Right lobe of liver (tissue), 6 donors: ENCODE measurements at regions not wholly inside any gene's neighbourhood (a gene's known extent, or its start where the extent isn't known, plus 50 kb on each side); places are given as distances from the start of the nearest gene placed in this dataset.
"Not testable (repeated sequence)": the region's sequence is repeated elsewhere in the genome, so short reads cannot be mapped to it uniquely, and the experiment has no call there.

Experiments used
- ATAC-seq, 4 donors: fragments of 200-7000 bp; cut with Tn5 transposase; one replicate each; pipeline ENCODE4 v1.9.1; 2020; ENCODE audit warnings: mild to moderate bottlenecking in 4 of 4, moderate library complexity in 4 of 4
- DNase-seq, 3 donors: peaks; one replicate each; pipeline ENCODE4 v3.0.0-alpha.2; 2020
- H3K27ac ChIP-seq, 3 donors: fragments of 200-600 bp; one replicate each; pipeline ENCODE4 v1.8.0; 2022
- H3K27me3 ChIP-seq, 2 donors: fragments of 200-600 bp; one replicate each; pipeline ENCODE4 v1.8.0; 2022
- H3K36me3 ChIP-seq, 4 donors: fragments of 200-600 bp; sonication (generic) in 1 of 4; one replicate each; pipeline versions ENCODE4 v1.5.1 to v1.8.0; 2017 to 2022; ENCODE audit warnings: control low read depth in 1 of 4
- H3K4me1 ChIP-seq, 4 donors: fragments of 200-600 bp; sonication (generic) in 1 of 4; one replicate each; pipeline versions ENCODE4 v1.5.1 to v1.8.0; 2017 to 2022; ENCODE audit warnings: control low read depth in 1 of 4
- H3K4me3 ChIP-seq, 3 donors: fragments of 200-600 bp; one replicate each; pipeline ENCODE4 v1.8.0; 2022
- H3K9me3 ChIP-seq, 4 donors: fragments of 200-600 bp; sonication (generic) in 1 of 4; one replicate each; pipeline versions ENCODE4 v1.5.1 to v1.8.0; 2017 to 2022; ENCODE audit warnings: control low read depth in 1 of 4
- CTCF ChIP-seq, 4 donors: fragments of 200-600 bp in 3 of 4; fragments of 450-650 bp in 1 of 4; IDR thresholded peaks; one replicate each; pipeline versions ENCODE4 v1.5.1 to v1.8.0; 2016 to 2022; ENCODE audit warnings: antibody characterized with exemption in 4 of 4, mild to moderate bottlenecking in 2 of 4
- POLR2A ChIP-seq: fragments of 450-650 bp; IDR thresholded peaks from one replicate; pipeline ENCODE4 v1.6.1; 2017; ENCODE audit warnings: antibody characterized with exemption, mild to moderate bottlenecking
- WGBS: methylation state at CpG from one replicate; pipeline ENCODE4 v1.1.6; 2018; ENCODE audit warnings: low coverage, low lambda C conversion rate; ENCODE audit not compliant: insufficient coverage; ENCODE audit errors: missing lambda C conversion rate; 5-methylcytosine and 5-hydroxymethylcytosine counted together
- intact Hi-C, 2 donors: fragments of 100-400 bp; cut with DNase I; formaldehyde crosslinking; loops; one replicate each; pipeline versions ENCODE4 v1.11.2 to v1.14.1; 2022
- donor health status: DM: no; HTN: yes; CAD: no.
- donor health status: DM: no; HTN: no; CAD: no.
- donor health status: DM: no; HTN: no; CAD: no.
- donor health status: DM: no; HTN: yes; CAD: no.
- donor health status: DM: no; HTN: yes; CAD: no.

- ATAC-seq = peak in 1 of 4 donors; percentile 29
- DNase-seq, H3K27ac ChIP-seq, H3K4me3 ChIP-seq, H3K4me1 ChIP-seq, H3K9me3 ChIP-seq, H3K27me3 ChIP-seq, H3K36me3 ChIP-seq, intact Hi-C loops: not testable (repeated sequence)
- WGBS = 62% methylated on average over 6 of the region's 6 CpGs
Measured at GRCh38 chr7:32816409-32816948, 75.1 kb downstream of the KBTBD2 start.

DNA sequence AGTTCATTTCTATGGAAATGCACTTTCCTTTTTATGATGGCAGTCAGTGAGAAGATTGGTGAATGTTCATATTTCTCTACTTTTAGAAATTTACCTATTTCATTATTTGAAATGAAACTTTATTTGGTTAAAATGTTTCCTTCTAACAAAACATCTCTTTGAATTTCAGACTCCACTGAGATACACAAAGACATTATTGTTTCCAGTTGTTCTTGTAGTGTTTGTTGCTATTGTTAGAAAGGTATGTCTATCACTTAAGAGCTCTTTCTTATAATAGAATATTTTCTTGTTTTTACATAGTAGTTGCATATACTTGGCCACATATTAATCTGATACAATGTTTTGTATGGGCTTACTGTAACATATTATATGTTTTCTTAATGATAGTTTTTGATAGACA, 76.8 kb downstream of the KBTBD2 start:
- ATAC-seq = not testable (repeated sequence)

DNA sequence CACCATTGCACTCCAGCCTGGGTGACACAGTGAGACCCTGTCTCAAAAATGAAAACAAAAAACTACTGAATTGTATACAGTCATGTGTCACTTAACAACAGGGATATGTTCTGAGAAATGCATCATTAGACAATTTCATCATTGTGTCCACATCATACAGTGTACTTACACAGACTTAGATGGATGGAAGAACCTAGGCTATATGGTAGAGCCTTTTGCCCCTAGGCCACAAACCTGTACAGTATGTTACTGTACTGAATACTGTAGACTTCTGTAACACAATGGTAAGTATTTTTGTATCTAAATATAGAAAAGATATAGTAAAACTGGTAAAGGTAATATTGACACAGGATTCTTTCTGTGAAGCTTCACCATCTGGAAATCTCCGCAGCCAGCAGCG, 81.7 kb downstream of the KBTBD2 start:
- DNase-seq = no peak
- Histone ChIP-seq H3K27me3 (no peaks in the 10 kb centered on the region), H3K27ac (no peak overlapping the region), H3K4me1 (no peaks in the 10 kb centered on the region), H3K36me3 (no peaks in the 10 kb centered on the region), H3K9me3 (no peaks in the 10 kb centered on the region), H3K4me3 (no peak overlapping the region)
- WGBS = 92% methylated on average over 2 of the region's 2 CpGs
- TF ChIP-seq CTCF (IDR thresholded peaks at IDR 0.05) (no peak), POLR2A (no peak)
- ATAC-seq = no peak
- intact Hi-C loops = no loop called here

More for the DNA sequence above, 76.8 kb downstream of the KBTBD2 start:
- H3K4me3 ChIP-seq, DNase-seq, intact Hi-C loops, H3K4me1 ChIP-seq, H3K36me3 ChIP-seq, H3K27me3 ChIP-seq, H3K27ac ChIP-seq, H3K9me3 ChIP-seq: not testable (repeated sequence)

DNA sequence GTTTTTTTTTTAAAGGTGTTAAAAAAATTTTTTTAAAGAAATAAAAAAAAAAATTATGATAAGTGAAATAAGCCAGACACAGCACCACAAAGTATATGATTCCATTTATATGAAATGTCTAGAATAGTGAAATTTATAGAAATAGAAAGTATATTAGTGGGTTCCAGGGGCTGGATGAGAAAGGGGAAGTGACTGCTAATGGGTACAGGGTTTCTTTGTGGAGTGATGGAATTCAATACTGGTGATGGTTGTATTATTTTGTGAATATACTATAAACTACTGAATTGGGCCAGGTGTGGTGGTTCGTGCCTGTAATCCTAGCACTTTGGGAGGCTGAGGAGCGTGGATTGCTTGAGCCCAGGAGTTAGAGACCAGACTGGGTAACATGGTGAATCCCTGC, 82.2 kb downstream of the KBTBD2 start:
- Histone ChIP-seq H3K4me3 (no peak overlapping the region), H3K36me3 (no peaks in the 10 kb centered on the region), H3K9me3 (no peaks in the 10 kb centered on the region), H3K4me1 (no peaks in the 10 kb centered on the region), H3K27me3 (no peaks in the 10 kb centered on the region), H3K27ac (no peak overlapping the region)
- no peak for TF ChIP-seq POLR2A
- no peak for TF ChIP-seq CTCF (IDR thresholded peaks at IDR 0.05)
- ATAC-seq = no peak
- no peak for DNase-seq
- 88% methylated on average over 2 of the region's 2 CpGs for WGBS
- intact Hi-C loops = no loop called here

DNA sequence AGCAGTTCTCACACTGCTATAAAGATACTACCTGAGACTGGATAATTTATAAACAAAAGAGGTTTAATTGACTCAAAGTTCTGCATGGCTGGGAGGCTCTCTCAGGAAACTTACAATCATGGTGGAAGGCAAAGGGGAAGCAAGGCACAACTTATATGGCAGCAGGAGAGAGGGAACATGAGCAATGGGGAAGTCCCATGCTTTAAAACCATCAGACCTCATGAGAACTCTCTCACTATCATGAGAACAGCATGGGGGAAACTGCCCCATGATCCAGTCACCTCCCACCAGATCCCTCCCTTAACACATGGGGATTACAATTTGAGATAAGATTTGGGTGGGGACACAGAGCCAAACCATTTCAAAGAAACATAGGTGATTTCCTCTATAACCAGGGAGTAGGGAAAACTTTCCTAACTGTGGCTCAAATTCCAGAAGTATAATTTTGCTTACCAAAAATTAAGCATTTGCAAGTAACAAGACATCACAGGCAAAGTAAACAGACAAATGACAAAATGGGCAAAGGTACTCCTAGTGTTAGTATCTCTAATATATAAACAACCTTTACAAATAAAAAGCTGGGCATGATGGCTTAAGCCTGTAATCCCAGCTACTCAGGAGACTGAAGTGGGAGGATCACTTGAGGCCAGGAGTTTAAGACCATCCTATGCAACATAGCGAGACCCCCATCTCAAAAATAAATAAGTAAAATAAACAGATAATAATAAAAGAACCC, 88.0 kb downstream of the KBTBD2 start:
- no peak for DNase-seq
- Histone ChIP-seq H3K4me1 (no peaks in the 10 kb centered on the region), H3K27me3 (no peaks in the 10 kb centered on the region), H3K27ac (no peak overlapping the region), H3K36me3 (no peaks in the 10 kb centered on the region), H3K9me3 (no peaks in the 10 kb centered on the region), H3K4me3 (no peak overlapping the region)
- ATAC-seq = peak in 3 of 4 donors; percentile 45 to 73 (median 70)
- 100% methylated on average over 1 of the region's 1 CpG for WGBS
- TF ChIP-seq POLR2A (no peak), CTCF (IDR thresholded peaks at IDR 0.05) (no peak)
- intact Hi-C loops = no loop called here
